ENCODE measurements at regions not wholly inside any gene's neighbourhood (a gene's known extent, or its start where the extent isn't known, plus 50 kb on each side); places are given as distances from the start of the nearest gene placed in this dataset.

GRCh38 chr14:44768935-44769334 is 192.8 kb downstream of the KLHL28 start (continued):
- TF ChIP-seq ZBTB37 (CRISPR knock-in tag; IDR thresholded peaks at IDR 0.05) = no peak
- no peak for TF ChIP-seq ZNF414 (CRISPR knock-in tag; IDR thresholded peaks at IDR 0.05)
- no peak for TF ChIP-seq ZSCAN29 (CRISPR knock-in tag; conservative IDR thresholded peaks at IDR 0.05)

- 3% methylated on average over 5 of the region's 5 CpGs for WGBS (ENCODE audit: low lambda C conversion rate)
- Histone ChIP-seq H3K36me3 (replicated peaks in 1 of 2; ENCODE audit: control insufficient read depth in 1 of 2, insufficient read depth in 2 of 2, low read length in 2 of 2) (no peaks in the 10 kb centered on the region), H3K4me1 (ENCODE audit: insufficient read depth, low read length) (no peaks in the 10 kb centered on the region), H2AFZ (ENCODE audit: low read length) (no peak overlapping the region), H4K20me1 (ENCODE audit: insufficient read depth, low read length) (no peaks in the 10 kb centered on the region), H3K27ac (ENCODE audit: extremely low read length, insufficient read depth, low read length) (no peak overlapping the region), H3K27me3 (ENCODE audit: control insufficient read depth in 1 of 2, insufficient read depth in 2 of 2, low read length in 2 of 2) (no peaks in the 10 kb centered on the region), H3K9ac (ENCODE audit: insufficient read depth, low read depth, low read length) (no peak overlapping the region), H3K79me2 (ENCODE audit: insufficient read depth, low read length) (no peaks in the 10 kb centered on the region), H3K9me3 (ENCODE audit: low read length) (no peaks in the 10 kb centered on the region), H3K4me3 (replicated peaks in 1 of 3; ENCODE audit: insufficient read depth in 1 of 3, low read depth in 2 of 3, low read length in 3 of 3) (no peak overlapping the region), H3K4me2 (ENCODE audit: low read depth, low read length) (no peak overlapping the region)
- FAIRE-seq (no peak), DNase-seq (ENCODE audit: low spot score) (no peak), ATAC-seq (no peak)
- intact Hi-C loops (cut with micrococcal nuclease; ENCODE audit: unreplicated experiment) = no loop called here
- POLR2A ChIA-PET = no interaction called here
- CTCF ChIA-PET (ENCODE audit: low intra/inter-chr PET ratio, low total read pairs) = no interaction called here
- BruUV-seq (replicated peaks) = no TSS peak
- in situ Hi-C loops (cut with HindIII; ENCODE audit: extremely low pct_ligation_motif_present, low pct_unique_long_range_greater_than_20kb) = no loop called here
- no peak for TF ChIP-seq CBX2 (IDR thresholded peaks at IDR 0.05; ENCODE audit: low read depth, low read length)
- TF ChIP-seq CBX2 (CRISPR knock-in tag; IDR thresholded peaks at IDR 0.05; ENCODE audit: low read depth) = no peak
- TF ChIP-seq STAT6 (CRISPR knock-in tag; IDR thresholded peaks at IDR 0.05; ENCODE audit: borderline replicate concordance) = no peak
- TF ChIP-seq SMARCE1 (IDR thresholded peaks at IDR 0.05; ENCODE audit: borderline replicate concordance) = no peak
- TF ChIP-seq KIAA2018 (CRISPR knock-in tag; IDR thresholded peaks at IDR 0.05; ENCODE audit: borderline replicate concordance) = no peak
Observed at GRCh38 chr14:44767646-44768173, 194.0 kb downstream of the KLHL28 start.

All from HepG2 (cell line).